Gastrocnemius medialis (tissue), 4 donors: ENCODE measurements at regions not wholly inside any gene's neighbourhood (a gene's known extent, or its start where the extent isn't known, plus 50 kb on each side); places are given as distances from the start of the nearest gene placed in this dataset.

Experiments used
- ATAC-seq, 2 donors: fragments of 150-250 bp; one replicate each; pipeline ENCODE4 v1.9.1; 2016
- DNase-seq, 2 donors: peaks; one replicate each; pipeline ENCODE4 v3.0.0-alpha.2; 2019
- H3K27ac ChIP-seq, 4 donors: fragments of 200-600 bp; sonication (generic); 1 replicate in 1 of 4; 2 replicates in 3 of 4; pipeline ENCODE4 v1.5.1; 2016 to 2018; ENCODE audit warnings: mild to moderate bottlenecking in 2 of 4, moderate library complexity in 1 of 4
- H3K27me3 ChIP-seq, 3 donors: fragments of 200-600 bp; sonication (generic) in 2 of 3; 1 replicate in 1 of 3; 2 replicates in 2 of 3; pipeline versions ENCODE4 v1.5.1 to v1.6.0; 2016 to 2019; ENCODE audit warnings: mild to moderate bottlenecking in 1 of 3, moderate library complexity in 1 of 3
- H3K36me3 ChIP-seq, 2 donors: fragments of 200-600 bp; sonication (generic) in 1 of 2; one replicate each; pipeline ENCODE4 v1.5.1; 2017 to 2018
- H3K4me1 ChIP-seq, 2 donors: fragments of 200-600 bp; sonication (generic) in 1 of 2; one replicate each; pipeline ENCODE4 v1.5.1; 2016 to 2017; ENCODE audit warnings: mild to moderate bottlenecking in 2 of 2
- H3K4me3 ChIP-seq, 4 donors: fragments of 200-600 bp; sonication (generic) in 3 of 4; 1 replicate in 1 of 4; 2 replicates in 3 of 4; pipeline ENCODE4 v1.5.1; 2016 to 2019; ENCODE audit warnings: mild to moderate bottlenecking in 2 of 4
- H3K9me3 ChIP-seq, 3 donors: fragments of 200-600 bp; sonication (generic) in 2 of 3; 1 replicate in 1 of 3; 2 replicates in 2 of 3; pipeline ENCODE4 v1.5.1; 2016 to 2019
- CTCF ChIP-seq, 5 experiments: fragments of 450-650 bp in 3 of 5; fragments of 200-600 bp in 2 of 5; sonication (generic) in 2 of 5; IDR thresholded peaks in 4 of 5; conservative IDR thresholded peaks in 1 of 5; 1 replicate in 4 of 5; 2 replicates in 1 of 5; pipeline ENCODE4 v1.5.1; 2016 to 2019; ENCODE audit warnings: antibody characterized with exemption in 5 of 5, mild to moderate bottlenecking in 3 of 5, moderate library complexity in 3 of 5
- POLR2A ChIP-seq, 2 donors: fragments of 450-650 bp; IDR thresholded peaks; one replicate each; pipeline ENCODE4 v1.6.1; 2017; ENCODE audit warnings: antibody characterized with exemption in 2 of 2, mild to moderate bottlenecking in 2 of 2, moderate library complexity in 2 of 2
- in situ Hi-C, 4 donors: fragments of 200-750 bp; cut with MboI; loops; one replicate each; pipeline versions ENCODE4 v1.15.0 to v1.8.0; 2017; ENCODE audit warnings: low sequenced_read_pairs in 4 of 4
- intact Hi-C: fragments of 100-400 bp; cut with DNase I; formaldehyde crosslinking; loops from one replicate; pipeline ENCODE4 v1.15.1; 2023; ENCODE audit warnings: low total_unique reads

- TF ChIP-seq POLR2A (IDR thresholded peaks at IDR 0.05), result no peak
- TF ChIP-seq CTCF (IDR thresholded peaks at IDR 0.05 in 4 of 5, conservative IDR thresholded peaks at IDR 0.05 in 1 of 5), result no peak
- H3K4me1 ChIP-seq, result no peaks in the 10 kb centered on the region
- H3K27ac ChIP-seq, result no peak overlapping the region
- no peaks in the 10 kb centered on the region for H3K27me3 ChIP-seq
- ATAC-seq (no peak), DNase-seq (no peak)
- intact Hi-C loops, result no loop called here
- H3K9me3 ChIP-seq, result no peaks in the 10 kb centered on the region
- H3K4me3 ChIP-seq, result no peak overlapping the region
- H3K36me3 ChIP-seq, result no peaks in the 10 kb centered on the region
- in situ Hi-C loops, result no loop called here
Observed at GRCh38 chr3:135755330-135756105, 210.0 kb upstream of the PPP2R3A start.

GRCh38 chr3:135756106-135756668 lies 209.3 kb upstream of the PPP2R3A start:
- ATAC-seq (no peak), DNase-seq (no peak)
- intact Hi-C loops, result no loop called here
- Histone ChIP-seq H3K27ac (no peak overlapping the region), H3K9me3 (no peaks in the 10 kb centered on the region), H3K36me3 (no peaks in the 10 kb centered on the region), H3K4me3 (no peak overlapping the region), H3K27me3 (no peaks in the 10 kb centered on the region), H3K4me1 (no peaks in the 10 kb centered on the region)
- in situ Hi-C loops, result no loop called here
- TF ChIP-seq POLR2A (IDR thresholded peaks at IDR 0.05) (no peak), CTCF (IDR thresholded peaks at IDR 0.05 in 4 of 5, conservative IDR thresholded peaks at IDR 0.05 in 1 of 5) (no peak)

- intact Hi-C loops (no loop called here), in situ Hi-C loops (no loop called here)
- Histone ChIP-seq H3K27ac (no peak overlapping the region), H3K27me3 (no peaks in the 10 kb centered on the region), H3K4me3 (no peak overlapping the region), H3K9me3 (no peaks in the 10 kb centered on the region), H3K36me3 (no peaks in the 10 kb centered on the region), H3K4me1 (no peaks in the 10 kb centered on the region)
- no peak for ATAC-seq
- no peak for TF ChIP-seq POLR2A (IDR thresholded peaks at IDR 0.05)
- TF ChIP-seq CTCF (IDR thresholded peaks at IDR 0.05 in 4 of 5, conservative IDR thresholded peaks at IDR 0.05 in 1 of 5), result no peak
- DNase-seq, result no peak
Observed at GRCh38 chr3:135757421-135757820, 208.1 kb upstream of the PPP2R3A start.

- intact Hi-C loops, result no loop called here
- Histone ChIP-seq H3K9me3 (no peaks in the 10 kb centered on the region), H3K4me1 (no peaks in the 10 kb centered on the region), H3K4me3 (no peak overlapping the region), H3K36me3 (no peaks in the 10 kb centered on the region), H3K27ac (no peak overlapping the region), H3K27me3 (no peaks in the 10 kb centered on the region)
- DNase-seq, result no peak
- no peak for ATAC-seq
- TF ChIP-seq CTCF (IDR thresholded peaks at IDR 0.05 in 4 of 5, conservative IDR thresholded peaks at IDR 0.05 in 1 of 5) (no peak), POLR2A (IDR thresholded peaks at IDR 0.05) (no peak)
- in situ Hi-C loops, result no loop called here
Observed at GRCh38 chr3:135758961-135759360, 206.6 kb upstream of the PPP2R3A start.
